K562 (cell line): ENCODE measurements at regions not wholly inside any gene's neighbourhood (a gene's known extent, or its start where the extent isn't known, plus 50 kb on each side); places are given as distances from the start of the nearest gene placed in this dataset.

Experiments used
- ATAC-seq: fragments of 200-7000 bp; cut with Tn5 transposase; 3 replicates; pipeline ENCODE4 v1.9.1; 2020; ENCODE audit warnings: moderate library complexity
- BruUV-seq: library from RNA; stranded (reverse); fragments of 400-500 nt; replicated peaks from 2 replicates; lab custom pipeline; 2021; lab: Mats Ljungman, UMichigan
- CTCF ChIA-PET: fragments of 300-600 bp; formaldehyde crosslinking; extraction: SDS; loops from one replicate; lab custom pipeline; 2021; ENCODE audit warnings: low intra/inter-chr PET ratio; lab: Yijun Ruan, JAX
- POLR2A ChIA-PET: fragments of 300-600, 350-650 bp; sonication (Branson Sonifier 250); formaldehyde crosslinking; extraction: SDS; loops from one replicate; lab custom pipeline; 2021; ENCODE audit warnings: antibody characterized with exemption, inconsistent platforms; lab: Yijun Ruan, JAX
- DNase-seq, 4 experiments: peaks; one replicate each; pipeline versions ENCODE4 v3.0.0 to v3.0.0-alpha.2; 2011 to 2018; ENCODE audit warnings: low spot score in 3 of 4, mixed read lengths in 3 of 4; ENCODE audit errors: extremely low read depth in 1 of 4
- FAIRE-seq: peaks from 2 replicates; lab custom pipeline; 2011; peaks lifted over from hg19 to GRCh38; lab: Jason Lieb, UNC
- H2AFZ ChIP-seq: 2 replicates; pipeline ENCODE4 v1.6.0; 2011; ENCODE audit warnings: low read depth, low read length, control low read depth, inconsistent platforms
- H3K27ac ChIP-seq: fragments of 200-600 bp; 3 replicates; pipeline ENCODE4 v1.8.0; 2011; ENCODE audit warnings: low read depth, mild to moderate bottlenecking, control low read depth, inconsistent platforms, low read length, moderate library complexity, mixed read lengths; ENCODE audit errors: extremely low read depth
- H3K27me3 ChIP-seq, 2 experiments: fragments of 300-600 bp in 1 of 2; 2 replicates in 1 of 2; 3 replicates in 1 of 2; pipeline versions ENCODE4 v1.6.0 to v1.8.0; 2011; ENCODE audit warnings: inconsistent platforms in 2 of 2, low read length in 2 of 2, mild to moderate bottlenecking in 1 of 2, mixed read lengths in 1 of 2, moderate library complexity in 1 of 2; ENCODE audit not compliant: control insufficient read depth in 2 of 2, insufficient read depth in 2 of 2
- H3K36me3 ChIP-seq: fragments of 300-600 bp; 3 replicates; pipeline ENCODE4 v1.8.0; 2011; ENCODE audit warnings: mild to moderate bottlenecking, low read length, inconsistent platforms; ENCODE audit not compliant: control insufficient read depth, insufficient read depth
- H3K4me1 ChIP-seq, 2 experiments: fragments of 200-600 bp in 1 of 2; replicated peaks in 1 of 2; 2 replicates in 1 of 2; 3 replicates in 1 of 2; pipeline versions ENCODE4 v1.5.1 to v1.8.0; 2011; ENCODE audit warnings: inconsistent platforms in 2 of 2, low read length in 2 of 2, mild to moderate bottlenecking in 1 of 2, mixed read lengths in 1 of 2, moderate library complexity in 1 of 2; ENCODE audit not compliant: control insufficient read depth in 2 of 2, insufficient read depth in 2 of 2
- H3K4me2 ChIP-seq: 2 replicates; pipeline ENCODE4 v1.6.1; 2011; ENCODE audit warnings: low read length, control low read depth, inconsistent platforms, mixed read lengths; ENCODE audit not compliant: insufficient read depth
- H3K4me3 ChIP-seq: fragments of 200-600 bp; sonication (generic), shearing (Covaris generic); 2 replicates; pipeline ENCODE4 v1.5.1; 2016; ENCODE audit warnings: control low read depth, inconsistent platforms
- H3K79me2 ChIP-seq: fragments of 200-600 bp; 3 replicates; pipeline ENCODE4 v1.8.0; 2011; ENCODE audit warnings: low read length, inconsistent platforms; ENCODE audit not compliant: control insufficient read depth, insufficient read depth
- H3K9ac ChIP-seq, 2 experiments: 2 replicates each; pipeline versions ENCODE4 v1.6.0 to v1.6.1; 2011; ENCODE audit warnings: low read depth in 2 of 2, low read length in 2 of 2, control low read depth in 1 of 2, inconsistent platforms in 1 of 2, mild to moderate bottlenecking in 1 of 2, mixed read lengths in 1 of 2; ENCODE audit not compliant: insufficient read depth in 1 of 2
- H3K9me1 ChIP-seq: one replicate; pipeline ENCODE4 v1.6.0; 2011; ENCODE audit warnings: inconsistent platforms, mild to moderate bottlenecking, low read length, moderate library complexity; ENCODE audit not compliant: control insufficient read depth, insufficient read depth
- H3K9me3 ChIP-seq: replicated peaks from 2 replicates; pipeline ENCODE4 v1.5.1; 2011; ENCODE audit warnings: low read depth, low read length, inconsistent platforms; ENCODE audit not compliant: control insufficient read depth, insufficient read depth
- H4K20me1 ChIP-seq: replicated peaks from 2 replicates; pipeline ENCODE4 v1.6.1; 2011; ENCODE audit warnings: low read length, inconsistent platforms, mixed read lengths; ENCODE audit not compliant: control insufficient read depth, insufficient read depth
- CEBPB ChIP-seq: fragments of 450-650 bp; IDR thresholded peaks from 2 replicates; pipeline ENCODE4 v1.6.1; 2016; ENCODE audit warnings: missing genetic modification characterization, missing compliant biosample characterization
- CEBPG ChIP-seq, 3 experiments: fragments of 200-800 bp in 1 of 3; sonication (Bioruptor generic) in 1 of 3; sonication (generic) in 1 of 3; formaldehyde crosslinking in 1 of 3; IDR thresholded peaks in 2 of 3; conservative IDR thresholded peaks in 1 of 3; 2 replicates each; pipeline versions ENCODE4 v1.6.1 to v1.8.0; 2016 to 2022; ENCODE audit warnings: missing compliant biosample characterization in 2 of 3, missing genetic modification characterization in 2 of 3, mild to moderate bottlenecking in 1 of 3, missing genetic modification reagents in 1 of 3
- FOXJ3 ChIP-seq: sonication (generic); formaldehyde crosslinking; IDR thresholded peaks from 2 replicates; pipeline ENCODE4 v1.4.0; 2020; ENCODE audit warnings: mild to moderate bottlenecking, missing genetic modification reagents
- MAX ChIP-seq: sonication (generic); formaldehyde crosslinking; IDR thresholded peaks from 2 replicates; pipeline ENCODE4 v1.9.0; 2022; ENCODE audit warnings: mild to moderate bottlenecking, missing genetic modification reagents
- PCBP1 ChIP-seq: fragments of 200-400 bp; formaldehyde crosslinking; IDR thresholded peaks from 2 replicates; pipeline ENCODE4 v1.6.1; 2018; ENCODE audit warnings: mild to moderate bottlenecking, low read depth, low read length; ENCODE audit not compliant: poor library complexity, severe bottlenecking
- WGBS: fragments of 100-300 bp; shearing (Covaris generic); methylation state at CpG from one replicate; pipeline ENCODE4 v1.1.6; 2016; ENCODE audit warnings: low coverage, mixed read lengths; ENCODE audit not compliant: insufficient coverage; ENCODE audit errors: missing lambda C conversion rate; 5-methylcytosine and 5-hydroxymethylcytosine counted together
- in situ Hi-C: fragments of 300-500 bp; cut with MboI; formaldehyde crosslinking; loops from 4 replicates; pipeline ENCODE4 v1.15.0; 2018; ENCODE audit warnings: inconsistent platforms, mixed read lengths
- intact Hi-C: fragments of 100-400 bp; cut with micrococcal nuclease; formaldehyde crosslinking; loops from 2 replicates; pipeline ENCODE4 v1.14.2; 2022

DNA sequence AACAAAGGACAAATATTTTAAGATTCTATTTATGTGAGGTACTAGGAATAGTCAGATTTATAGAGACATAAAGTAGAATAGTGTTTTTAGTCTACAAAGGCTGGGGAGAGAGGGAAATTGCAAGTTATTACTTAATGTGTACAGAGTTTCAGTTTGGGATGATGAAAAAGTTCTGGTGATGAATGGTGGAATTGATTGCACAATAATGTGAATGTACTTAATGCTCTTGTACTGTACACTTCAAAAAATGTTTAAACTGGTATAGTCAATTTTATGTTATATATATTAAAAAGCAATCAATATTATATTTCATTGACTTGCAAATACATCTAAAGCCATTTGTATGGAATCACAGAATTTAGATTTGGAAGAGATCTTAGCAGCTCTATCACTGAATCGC, 213.4 kb downstream of the PPP1R3A start:
- H3K79me2 ChIP-seq = no peaks in the 10 kb centered on the region
- no peaks in the 10 kb centered on the region for H4K20me1 ChIP-seq
- H3K4me2 ChIP-seq = no peak overlapping the region
- POLR2A ChIA-PET = no interaction called here
- H3K4me3 ChIP-seq = no peak overlapping the region
- intact Hi-C loops = loop anchor here (10.0 kb wide), 1 partner anchor 1941 kb away; no protein-coding TSS in a partner anchor
- no peaks in the 10 kb centered on the region for H3K27me3 ChIP-seq
- DNase-seq (no peak), FAIRE-seq (no peak), ATAC-seq (no peak)
- no peaks in the 10 kb centered on the region for H3K36me3 ChIP-seq
- in situ Hi-C loops = loop anchor here (25.0 kb wide), 1 partner anchor 693 kb away; no protein-coding TSS in a partner anchor
- TF ChIP-seq CEBPG (CRISPR knock-in tag; IDR thresholded peaks at IDR 0.05) = no peak
- TF ChIP-seq CEBPG (tag; conservative IDR thresholded peaks at IDR 0.05 in 1 of 2, IDR thresholded peaks at IDR 0.05 in 1 of 2) = peak; percentile 26 to 93; a peak in 2 of 4 replicates
- no peak for TF ChIP-seq FOXJ3 (CRISPR knock-in tag)
- no peak for TF ChIP-seq PCBP1
- TF ChIP-seq CEBPB (tag) = peak; percentile 83
- no peak for TF ChIP-seq MAX (CRISPR knock-in tag)
- CTCF ChIA-PET = no interaction called here
- WGBS = 0% methylated on average over 1 of the region's 1 CpG
- H3K4me1 ChIP-seq = no peaks in the 10 kb centered on the region
- H3K9me3 ChIP-seq = no peaks in the 10 kb centered on the region
- no peaks in the 10 kb centered on the region for H3K9me1 ChIP-seq
- BruUV-seq = no TSS peak
- no peak overlapping the region for H2AFZ ChIP-seq
- H3K9ac ChIP-seq = no peak overlapping the region
- no peak overlapping the region for H3K27ac ChIP-seq
